Neuron (in vitro differentiated cells): ENCODE measurements at regions not wholly inside any gene's neighbourhood (a gene's known extent, or its start where the extent isn't known, plus 50 kb on each side); places are given as distances from the start of the nearest gene placed in this dataset.
"Not testable (repeated sequence)": the region's sequence is repeated elsewhere in the genome, so short reads cannot be mapped to it uniquely, and the experiment has no call there.

Experiments used
- H2AFZ ChIP-seq: one replicate; pipeline ENCODE4 v1.6.1; 2013; ENCODE audit warnings: low read depth, mild to moderate bottlenecking, inconsistent platforms, low read length, moderate library complexity
- H3K27me3 ChIP-seq: one replicate; pipeline ENCODE4 v1.6.1; 2013; ENCODE audit warnings: low read length; ENCODE audit not compliant: insufficient read depth
- H3K36me3 ChIP-seq: one replicate; pipeline ENCODE4 v1.6.1; 2013; ENCODE audit warnings: low read length; ENCODE audit not compliant: insufficient read depth
- H3K4me1 ChIP-seq: one replicate; pipeline ENCODE4 v1.6.1; 2013; ENCODE audit warnings: low read length; ENCODE audit not compliant: insufficient read depth
- H3K4me3 ChIP-seq: 2 replicates; pipeline ENCODE4 v1.5.1; 2013; ENCODE audit warnings: mild to moderate bottlenecking, low read length, moderate library complexity
- H3K9me3 ChIP-seq: one replicate; pipeline ENCODE4 v1.6.1; 2013; ENCODE audit warnings: low read length

- H3K4me1 ChIP-seq, result peaks cover 4% of the 10 kb centered on the region
Observed at GRCh38 chr12:124123296-124124000, 150.4 kb downstream of the ZNF664 start.

GRCh38 chr12:124125203-124125871, 152.3 kb downstream of the ZNF664 start:
- Histone ChIP-seq H3K27me3 (no peaks in the 10 kb centered on the region), H2AFZ (no peak overlapping the region), H3K4me3 (no peak overlapping the region), H3K36me3 (no peaks in the 10 kb centered on the region), H3K9me3 (no peaks in the 10 kb centered on the region), H3K4me1 (peaks cover 4% of the 10 kb centered on the region)

More at GRCh38 chr12:124123296-124124000, 150.4 kb downstream of the ZNF664 start:
- Histone ChIP-seq H3K4me3 (no peak overlapping the region), H3K27me3 (no peaks in the 10 kb centered on the region), H3K9me3 (no peaks in the 10 kb centered on the region), H2AFZ (no peak overlapping the region), H3K36me3 (no peaks in the 10 kb centered on the region)

- no peaks in the 10 kb centered on the region for H3K9me3 ChIP-seq
- peaks cover 19% of the 10 kb centered on the region for H3K4me1 ChIP-seq
- no peaks in the 10 kb centered on the region for H3K27me3 ChIP-seq
- no peaks in the 10 kb centered on the region for H3K36me3 ChIP-seq
- no peak overlapping the region for H2AFZ ChIP-seq
- no peak overlapping the region for H3K4me3 ChIP-seq
Observed at GRCh38 chr12:124126950-124127655, 154.1 kb downstream of the ZNF664 start.

GRCh38 chr12:124129132-124129531, 156.1 kb downstream of the ZNF664 start:
- H3K27me3 ChIP-seq, result no peaks in the 10 kb centered on the region
- H3K4me3 ChIP-seq, result no peak overlapping the region
- H3K36me3 ChIP-seq, result no peaks in the 10 kb centered on the region
- H3K4me1 ChIP-seq, result peaks cover 19% of the 10 kb centered on the region
- H2AFZ ChIP-seq, result no peak overlapping the region
- peaks cover 2% of the 10 kb centered on the region for H3K9me3 ChIP-seq

- Histone ChIP-seq H3K36me3 (no peaks in the 10 kb centered on the region), H3K4me3 (no peak overlapping the region), H3K4me1 (peaks cover 15% of the 10 kb centered on the region), H3K9me3 (peaks cover 2% of the 10 kb centered on the region), H3K27me3 (no peaks in the 10 kb centered on the region), H2AFZ (no peak overlapping the region)
Observed at GRCh38 chr12:124130691-124131591, 157.9 kb downstream of the ZNF664 start.

GRCh38 chr12:124131659-124132058, 158.6 kb downstream of the ZNF664 start:
- Histone ChIP-seq H3K4me3 (no peak overlapping the region), H3K27me3 (no peaks in the 10 kb centered on the region), H3K4me1 (peaks cover 15% of the 10 kb centered on the region), H2AFZ (no peak overlapping the region), H3K36me3 (no peaks in the 10 kb centered on the region), H3K9me3 (peaks cover 2% of the 10 kb centered on the region)

GRCh38 chr12:124132530-124132929, 159.5 kb downstream of the ZNF664 start:
- peaks cover 15% of the 10 kb centered on the region for H3K4me1 ChIP-seq
- no peak overlapping the region for H2AFZ ChIP-seq

GRCh38 chr12:124136796-124137195, 158.1 kb upstream of the RFLNA start:
- Histone ChIP-seq H3K36me3 (no peaks in the 10 kb centered on the region), H3K27me3 (no peaks in the 10 kb centered on the region), H3K4me1 (peaks cover 15% of the 10 kb centered on the region), H3K9me3 (peaks cover 4% of the 10 kb centered on the region), H2AFZ (no peak overlapping the region), H3K4me3 (no peak overlapping the region)

More at GRCh38 chr12:124132530-124132929, 159.5 kb downstream of the ZNF664 start:
- H3K9me3 ChIP-seq, result peaks cover 4% of the 10 kb centered on the region
- H3K27me3 ChIP-seq, result no peaks in the 10 kb centered on the region
- H3K4me3 ChIP-seq, result no peak overlapping the region
- no peaks in the 10 kb centered on the region for H3K36me3 ChIP-seq

GRCh38 chr12:124140944-124141486, 153.9 kb upstream of the RFLNA start:
- H3K4me1 ChIP-seq, result peaks cover 17% of the 10 kb centered on the region
- no peak overlapping the region for H2AFZ ChIP-seq
- H3K9me3 ChIP-seq, result peaks cover 9% of the 10 kb centered on the region
- H3K4me3 ChIP-seq, result no peak overlapping the region
- no peaks in the 10 kb centered on the region for H3K27me3 ChIP-seq
- no peaks in the 10 kb centered on the region for H3K36me3 ChIP-seq

GRCh38 chr12:124141611-124142010, 153.3 kb upstream of the RFLNA start:
- not testable (repeated sequence) for H3K4me3 ChIP-seq, H3K9me3 ChIP-seq

GRCh38 chr12:124142395-124143035, 152.4 kb upstream of the RFLNA start:
- H3K9me3 ChIP-seq, result peaks cover 7% of the 10 kb centered on the region
- H3K36me3 ChIP-seq, result no peaks in the 10 kb centered on the region
- no peaks in the 10 kb centered on the region for H3K27me3 ChIP-seq
- H3K4me3 ChIP-seq, result no peak overlapping the region
- H2AFZ ChIP-seq, result no peak overlapping the region
- peaks cover 17% of the 10 kb centered on the region for H3K4me1 ChIP-seq

More at GRCh38 chr12:124141611-124142010, 153.3 kb upstream of the RFLNA start:
- H2AFZ ChIP-seq, H3K27me3 ChIP-seq, H3K36me3 ChIP-seq: not testable (repeated sequence)
- H3K4me1 ChIP-seq, result peaks cover 17% of the 10 kb centered on the region

GRCh38 chr12:124143726-124144125, 151.2 kb upstream of the RFLNA start:
- H3K4me3 ChIP-seq, result no peak overlapping the region
- H3K27me3 ChIP-seq, result no peaks in the 10 kb centered on the region
- H3K4me1 ChIP-seq, result peaks cover 17% of the 10 kb centered on the region
- peaks cover 7% of the 10 kb centered on the region for H3K9me3 ChIP-seq
- no peaks in the 10 kb centered on the region for H3K36me3 ChIP-seq
- H2AFZ ChIP-seq, result no peak overlapping the region
